HG02763 (cell line): ENCODE measurements at regions not wholly inside any gene's neighbourhood (a gene's known extent, or its start where the extent isn't known, plus 50 kb on each side); places are given as distances from the start of the nearest gene placed in this dataset.

Source experiments
- ATAC-seq: cut with Tn5 transposase; IDR thresholded peaks from one replicate; pipeline ENCODE4 v1.9.1; 2021; ENCODE audit warnings: mild to moderate bottlenecking, moderate library complexity; ENCODE audit not compliant: unreplicated experiment

- no peak for ATAC-seq
Measured at GRCh38 chr2:107290041-107290440, 404.1 kb upstream of the ST6GAL2 start.

GRCh38 chr2:107303964-107304363, 418.0 kb upstream of the ST6GAL2 start:
- ATAC-seq = no peak

- no peak for ATAC-seq
Measured at GRCh38 chr2:107305966-107306365, 420.0 kb upstream of the ST6GAL2 start.

GRCh38 chr2:107306881-107307280, 420.9 kb upstream of the ST6GAL2 start:
- ATAC-seq = no peak

- no peak for ATAC-seq
Measured at GRCh38 chr2:107308835-107309234, 422.9 kb upstream of the ST6GAL2 start.

- no peak for ATAC-seq
Measured at GRCh38 chr2:107312240-107312639, 426.3 kb upstream of the ST6GAL2 start.

- no peak for ATAC-seq
Measured at GRCh38 chr2:107313316-107313715, 427.3 kb upstream of the ST6GAL2 start.

- no peak for ATAC-seq
Measured at GRCh38 chr2:107320881-107321280, 434.9 kb upstream of the ST6GAL2 start.

- ATAC-seq = no peak
Measured at GRCh38 chr2:107322416-107322815, 436.4 kb upstream of the ST6GAL2 start.

- no peak for ATAC-seq
Measured at GRCh38 chr2:107323946-107324565, 438.1 kb upstream of the ST6GAL2 start.

GRCh38 chr2:107325981-107326786, 440.2 kb upstream of the ST6GAL2 start:
- ATAC-seq = no peak

- no peak for ATAC-seq
Measured at GRCh38 chr2:107334306-107334705, 448.3 kb upstream of the ST6GAL2 start.

GRCh38 chr2:107336526-107336925, 450.6 kb upstream of the ST6GAL2 start:
- ATAC-seq = no peak

- ATAC-seq = no peak
Measured at GRCh38 chr2:107337209-107337898, 451.4 kb upstream of the ST6GAL2 start.

GRCh38 chr2:107338059-107338458, 452.1 kb upstream of the ST6GAL2 start:
- ATAC-seq = no peak

GRCh38 chr2:107338571-107338970, 452.6 kb upstream of the ST6GAL2 start:
- ATAC-seq = no peak

GRCh38 chr2:107340955-107341354, 455.0 kb upstream of the ST6GAL2 start:
- no peak for ATAC-seq

GRCh38 chr2:107349329-107349728, 463.4 kb upstream of the ST6GAL2 start:
- ATAC-seq = no peak

- ATAC-seq = no peak
Measured at GRCh38 chr2:107354175-107354574, 468.2 kb upstream of the ST6GAL2 start.

- ATAC-seq = no peak
Measured at GRCh38 chr2:107358362-107358761, 468.3 kb upstream of the RGPD4 start.

- no peak for ATAC-seq
Measured at GRCh38 chr2:107359021-107359420, 467.7 kb upstream of the RGPD4 start.
